SKM-1 (cell line): ENCODE measurements at regions not wholly inside any gene's neighbourhood (a gene's known extent, or its start where the extent isn't known, plus 50 kb on each side); places are given as distances from the start of the nearest gene placed in this dataset.

ENCODE experiments used
- DNase-seq: peaks from one replicate; lab custom pipeline; 2025; ENCODE audit not compliant: unreplicated experiment; lab: John Stamatoyannopoulos, UW

DNA sequence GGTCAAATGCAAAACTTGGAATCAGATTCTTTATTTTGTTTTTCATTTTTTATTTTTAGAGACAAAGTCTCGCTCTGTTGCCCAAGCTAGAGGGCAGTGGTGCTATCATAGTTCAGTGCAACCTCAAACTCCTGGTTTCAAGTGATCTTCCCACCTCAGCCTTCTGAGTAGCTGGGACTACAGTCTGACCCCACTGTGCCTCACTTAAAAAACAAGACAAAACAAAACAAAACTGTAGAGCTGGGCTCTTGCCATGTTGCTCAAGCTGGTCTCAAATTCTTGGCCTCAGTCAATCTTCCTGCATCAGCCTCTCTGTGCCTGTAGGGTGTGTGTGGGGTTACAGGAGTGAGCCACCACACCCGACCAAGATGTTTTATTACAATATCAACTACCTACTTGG lies 396.0 kb upstream of the USP24 start:
- no peak for DNase-seq

- no peak for DNase-seq
These were observed 395.0 kb upstream of the USP24 start for GRCh38 chr1:55610203-55610602.

GRCh38 chr1:55609630-55610029 lies 394.5 kb upstream of the USP24 start:
- DNase-seq = no peak

DNA sequence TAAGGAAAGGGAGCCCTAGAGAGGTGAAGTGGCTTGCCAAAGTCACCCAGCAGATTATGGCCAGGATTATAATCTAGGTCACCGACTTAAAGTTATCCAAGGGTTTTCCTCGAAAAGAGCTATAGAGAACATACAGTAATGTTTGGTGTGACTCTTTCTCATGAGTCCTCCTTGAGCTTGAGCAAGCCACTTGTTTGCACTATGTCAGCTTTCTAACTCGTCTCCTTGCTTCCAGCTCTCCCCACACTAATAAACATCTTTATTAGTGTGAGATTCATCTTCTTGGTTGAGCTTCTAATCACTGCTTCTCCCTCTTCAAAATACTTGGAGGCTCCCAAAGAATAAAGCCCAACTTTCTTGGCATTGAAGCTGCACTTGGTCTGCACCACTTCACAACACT lies 390.0 kb upstream of the USP24 start:
- DNase-seq = no peak

GRCh38 chr1:55604749-55605148 lies 389.6 kb upstream of the USP24 start:
- DNase-seq = no peak

DNA sequence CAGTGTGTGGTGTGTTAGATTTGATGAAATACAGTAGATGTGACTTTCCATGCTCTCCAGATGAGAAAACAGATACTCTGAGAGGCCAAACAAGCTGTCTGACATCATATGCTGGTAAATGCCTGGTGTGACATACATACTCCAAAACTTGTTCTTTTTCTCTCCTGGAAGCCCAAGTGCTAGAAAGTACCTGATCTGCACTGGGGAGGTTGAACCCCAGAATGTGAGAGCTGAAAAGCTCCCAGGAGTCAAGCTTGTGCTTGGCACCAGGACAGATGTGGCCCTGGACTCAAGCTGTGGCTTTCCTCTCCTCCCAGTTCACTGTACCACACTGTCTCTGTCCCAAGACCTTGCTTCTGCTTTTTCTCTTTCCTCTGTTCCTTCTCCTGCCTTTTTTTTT lies 389.0 kb upstream of the USP24 start:
- no peak for DNase-seq

GRCh38 chr1:55600242-55600641 lies 385.1 kb upstream of the USP24 start:
- no peak for DNase-seq

- DNase-seq = no peak
These were observed 382.7 kb upstream of the USP24 start for GRCh38 chr1:55597910-55598309.

DNA sequence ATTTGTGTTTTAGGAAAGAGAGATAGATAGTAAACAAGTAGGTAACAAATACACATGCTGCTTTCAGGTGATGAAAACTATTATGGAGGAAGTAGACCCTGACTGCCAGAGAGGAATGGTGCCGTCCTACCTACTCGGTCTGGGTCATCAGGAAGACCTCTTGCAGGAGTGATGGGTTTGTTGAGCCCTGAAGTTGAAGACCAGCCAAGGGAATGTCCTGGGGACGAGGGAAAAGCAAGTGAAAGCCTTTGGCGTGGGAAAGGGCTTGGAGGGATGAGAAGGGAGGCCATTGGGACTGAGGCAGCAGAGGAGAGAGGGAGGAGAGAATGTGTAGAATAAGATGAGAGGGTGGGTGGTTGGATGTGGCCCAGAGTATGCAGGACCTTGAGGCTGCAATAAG lies 379.5 kb upstream of the USP24 start:
- DNase-seq = no peak

DNA sequence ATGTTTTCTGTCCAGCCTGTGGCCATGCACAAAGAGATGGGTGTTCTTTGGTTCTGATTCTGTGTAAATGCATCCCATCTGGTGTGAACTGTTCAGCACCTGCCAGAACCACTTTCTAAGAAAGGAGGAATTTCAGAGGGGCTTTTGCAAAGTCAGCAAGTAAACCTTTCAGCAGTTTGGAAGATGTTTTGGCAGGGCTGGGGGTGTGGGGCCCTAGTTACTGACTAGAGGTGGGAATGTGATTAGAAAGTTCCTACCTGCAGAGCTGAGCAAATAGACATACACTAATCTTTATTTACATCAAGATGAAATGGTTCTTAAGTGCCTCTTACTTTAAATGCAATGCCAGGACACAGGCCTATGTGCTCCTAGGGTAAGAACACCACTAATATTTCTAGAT lies 378.1 kb upstream of the USP24 start:
- DNase-seq = no peak

- no peak for DNase-seq
These were observed 377.0 kb upstream of the USP24 start for GRCh38 chr1:55592122-55592521.

DNA sequence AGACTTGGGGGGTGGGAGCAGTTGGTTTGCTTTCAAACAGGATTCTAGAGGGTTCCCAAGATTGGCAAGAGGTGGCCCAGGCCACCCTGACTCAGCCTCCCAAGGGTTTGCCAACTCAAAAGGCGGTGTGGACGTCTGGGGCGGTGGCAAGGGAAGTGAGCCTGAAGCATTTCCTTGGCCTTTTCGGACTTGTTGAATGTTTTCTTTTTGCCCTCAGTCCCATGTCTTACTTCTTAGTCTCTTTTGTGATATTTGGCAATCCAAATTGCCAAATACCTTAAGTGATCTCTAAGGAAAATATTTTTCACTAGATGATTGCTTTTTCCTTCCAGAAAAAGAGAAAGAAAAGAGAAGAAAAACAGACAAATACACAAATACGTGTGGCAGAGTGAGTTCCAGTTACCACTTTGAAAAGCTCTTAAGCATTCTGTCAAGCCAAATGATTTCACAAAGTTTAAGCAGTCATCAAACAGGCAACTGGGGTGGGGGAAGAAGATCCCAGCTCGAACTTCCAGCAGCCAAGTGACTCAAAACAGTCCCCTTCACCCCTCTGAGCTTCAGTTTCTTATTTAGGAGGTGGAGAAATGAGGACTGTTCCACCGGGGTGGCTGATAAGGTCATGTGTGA lies 374.6 kb upstream of the USP24 start:
- no peak for DNase-seq

DNA sequence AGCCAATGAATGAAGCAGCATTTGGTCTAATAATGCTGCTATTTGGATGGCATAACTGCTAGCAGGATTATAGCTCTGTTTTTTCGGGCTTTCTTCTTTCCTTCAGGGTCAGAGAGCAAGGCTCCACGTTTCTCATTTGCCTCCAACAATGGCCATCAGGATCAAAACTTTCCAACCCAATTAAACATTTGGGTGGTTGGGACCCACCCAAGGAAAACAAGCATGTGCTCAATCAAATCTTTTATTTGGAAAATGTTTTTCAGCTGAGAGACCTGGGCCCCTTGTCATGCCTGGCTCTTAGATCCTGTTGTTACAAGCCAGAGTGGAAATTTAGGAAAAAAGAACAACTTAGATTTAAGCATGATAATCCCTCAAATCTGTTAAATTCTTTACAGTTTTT lies 373.1 kb upstream of the USP24 start:
- DNase-seq = no peak

GRCh38 chr1:55586771-55587170 lies 371.6 kb upstream of the USP24 start:
- DNase-seq = no peak

- no peak for DNase-seq
These were observed 370.2 kb upstream of the USP24 start for GRCh38 chr1:55585402-55585792.

- DNase-seq = no peak
These were observed 369.6 kb upstream of the USP24 start for GRCh38 chr1:55584526-55585401.

DNA sequence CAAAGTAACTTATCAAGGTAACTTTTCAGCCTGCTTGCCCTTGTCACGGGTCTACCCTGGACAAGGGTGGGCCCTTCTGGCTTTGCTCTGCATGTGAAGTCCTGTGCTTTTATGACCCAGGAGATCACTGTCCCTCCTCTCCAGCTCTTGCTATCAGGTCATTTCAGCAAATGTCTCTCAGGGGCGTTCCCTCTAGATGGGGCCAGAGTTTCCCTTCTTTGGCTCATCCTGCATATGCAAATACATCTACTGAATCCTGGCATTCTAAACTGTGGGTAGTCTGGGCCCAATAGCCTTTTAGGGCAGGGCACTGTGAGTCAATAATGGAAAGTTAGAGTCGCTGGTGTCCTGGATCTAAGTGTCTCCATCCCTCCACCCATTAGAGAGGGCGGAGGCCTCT lies 366.9 kb upstream of the USP24 start:
- DNase-seq = no peak

DNA sequence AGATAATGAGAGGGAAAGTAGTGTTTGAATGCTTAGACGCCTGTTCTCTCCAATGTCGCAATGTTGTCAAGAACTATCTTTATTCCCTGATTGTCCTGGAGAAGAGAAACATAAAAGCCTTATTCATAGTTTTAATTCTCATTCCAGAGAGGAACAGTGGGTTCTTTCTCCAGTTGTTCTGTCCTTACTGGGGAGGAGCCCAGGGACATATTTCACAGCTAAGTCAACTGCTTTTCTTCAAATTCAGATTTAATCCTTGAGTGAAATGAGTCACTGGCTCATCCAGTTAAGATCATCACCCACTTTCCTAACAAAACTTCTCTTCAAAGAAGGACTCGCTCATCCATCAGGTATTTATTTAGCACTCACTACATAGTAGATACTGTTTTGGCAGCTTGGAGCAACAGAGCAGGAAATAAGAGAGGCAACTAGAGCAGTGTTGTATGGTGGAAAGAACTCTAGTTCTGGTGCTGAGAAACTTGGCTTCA lies 365.7 kb upstream of the USP24 start:
- DNase-seq = no peak

DNA sequence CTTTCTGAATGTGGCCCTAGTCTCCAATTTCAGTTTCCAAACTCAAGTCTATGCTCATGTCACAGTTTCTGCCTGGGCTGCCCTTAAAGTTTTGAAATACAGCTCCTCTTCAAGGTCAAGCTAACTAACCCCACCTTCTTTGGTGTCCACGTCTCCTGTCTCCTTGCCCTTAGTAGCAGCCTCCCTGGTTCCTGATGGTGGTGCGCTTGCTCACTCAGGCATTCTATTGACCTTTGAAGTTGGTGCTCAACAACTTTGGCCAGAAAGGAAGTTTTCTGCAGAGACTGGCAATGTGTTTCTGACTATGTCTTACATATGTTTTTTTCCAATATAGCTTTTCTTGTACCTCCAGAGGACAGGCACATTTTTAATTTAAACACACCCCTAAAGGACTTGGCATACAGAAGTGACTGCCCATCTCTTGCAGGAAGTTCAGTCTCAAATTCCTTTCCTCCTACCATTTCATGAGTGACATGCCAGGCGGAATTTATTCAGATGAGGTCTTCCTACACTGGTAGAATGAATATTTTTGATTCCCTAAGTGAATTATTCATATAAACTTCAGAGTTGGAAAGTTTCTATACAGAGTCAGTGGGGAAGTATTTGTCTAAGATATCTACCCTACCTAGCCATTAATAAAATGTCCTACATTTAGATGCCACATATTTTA lies 364.3 kb upstream of the USP24 start:
- DNase-seq = no peak

DNA sequence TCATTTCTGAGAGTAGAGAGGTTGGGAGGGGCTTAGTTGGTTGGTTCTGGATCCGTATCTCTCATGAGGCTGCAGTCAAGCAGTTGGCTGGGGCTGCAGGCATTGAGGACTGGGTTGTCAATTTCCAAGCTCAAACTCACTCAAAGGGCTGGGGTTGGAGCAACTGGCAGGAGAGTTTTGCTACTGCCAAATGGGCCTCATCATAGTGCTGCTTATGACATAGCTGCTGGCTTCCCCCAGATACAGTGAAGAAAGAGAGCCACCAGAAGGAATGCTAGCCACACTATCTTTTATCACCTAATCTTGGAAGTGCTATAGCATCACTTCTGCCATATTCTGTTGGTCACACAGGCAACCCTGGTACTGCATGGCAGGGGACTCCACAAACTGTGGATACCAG lies 363.5 kb upstream of the USP24 start:
- no peak for DNase-seq

GRCh38 chr1:55575571-55576279 lies 360.6 kb upstream of the USP24 start:
- no peak for DNase-seq
